Ammon's horn (tissue), 1 donor: ENCODE measurements at regions not wholly inside any gene's neighbourhood (a gene's known extent, or its start where the extent isn't known, plus 50 kb on each side); places are given as distances from the start of the nearest gene placed in this dataset.

Experiments
- DNase-seq: peaks from one replicate; pipeline ENCODE4 v3.0.0-alpha.2; 2016; ENCODE audit warnings: low spot score

DNA sequence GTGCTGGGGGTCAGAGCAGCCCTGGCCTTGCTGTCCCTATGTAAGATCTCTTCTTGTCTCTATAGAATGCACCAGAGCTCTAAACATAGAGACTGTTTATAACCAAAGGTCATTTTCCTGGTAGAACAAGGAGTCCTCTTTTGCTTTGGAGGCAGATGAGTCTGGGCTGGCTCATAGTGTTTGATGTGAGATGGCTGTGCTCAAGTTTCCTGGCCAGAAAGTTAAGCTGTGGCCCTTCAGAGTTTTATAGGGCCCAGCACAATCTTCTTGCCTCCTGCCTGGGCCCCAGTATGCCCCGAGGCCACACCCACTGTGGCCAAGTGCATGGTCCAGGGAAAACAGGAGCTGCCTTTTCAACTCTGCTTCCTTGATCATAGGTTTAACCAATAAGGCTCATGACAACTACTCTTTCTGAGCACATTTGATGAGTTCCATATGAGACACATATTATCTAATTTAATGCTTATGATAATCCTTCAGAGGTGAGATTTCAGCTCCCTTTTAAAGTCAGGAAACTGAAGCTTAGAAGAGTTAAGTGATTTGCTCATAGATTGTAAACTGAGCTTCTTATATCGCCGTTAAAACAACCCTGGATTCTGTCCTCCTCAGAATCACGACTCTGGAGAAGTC is 66.3 kb downstream of the MYCN start:
- DNase-seq = no peak

DNA sequence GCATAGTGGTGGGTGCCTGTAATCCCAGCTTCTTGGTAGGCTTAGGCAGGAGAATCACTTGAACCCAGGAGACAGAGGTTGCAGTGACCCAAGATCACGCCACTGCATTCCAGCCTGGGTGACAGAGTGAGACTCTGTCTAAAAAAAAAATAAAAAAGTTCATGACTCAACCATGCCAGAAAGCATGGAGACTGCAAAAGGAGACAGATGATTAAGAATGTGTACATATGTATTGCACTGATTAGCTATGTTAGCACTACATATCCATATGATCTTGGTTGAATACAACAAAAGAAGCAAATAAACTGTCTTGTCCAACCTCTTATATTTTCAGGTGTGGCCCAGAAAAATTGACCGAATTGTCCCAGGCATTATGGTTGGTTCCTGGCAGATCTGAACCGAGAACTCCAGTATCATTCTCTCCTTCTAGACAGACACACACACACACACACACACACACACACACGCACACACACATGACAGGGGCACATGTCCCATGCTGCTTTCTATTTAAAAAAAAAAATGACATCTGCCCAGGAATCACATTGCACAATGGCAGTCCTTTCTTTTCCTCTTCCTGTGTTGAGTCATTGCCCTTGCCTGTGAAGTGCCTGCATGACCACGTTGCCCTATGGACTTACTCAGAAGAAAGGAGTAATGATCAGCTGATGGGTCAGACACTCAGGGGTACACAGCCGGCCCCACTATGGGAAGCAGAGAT is 65.6 kb downstream of the MYCN start:
- no peak for DNase-seq

DNA sequence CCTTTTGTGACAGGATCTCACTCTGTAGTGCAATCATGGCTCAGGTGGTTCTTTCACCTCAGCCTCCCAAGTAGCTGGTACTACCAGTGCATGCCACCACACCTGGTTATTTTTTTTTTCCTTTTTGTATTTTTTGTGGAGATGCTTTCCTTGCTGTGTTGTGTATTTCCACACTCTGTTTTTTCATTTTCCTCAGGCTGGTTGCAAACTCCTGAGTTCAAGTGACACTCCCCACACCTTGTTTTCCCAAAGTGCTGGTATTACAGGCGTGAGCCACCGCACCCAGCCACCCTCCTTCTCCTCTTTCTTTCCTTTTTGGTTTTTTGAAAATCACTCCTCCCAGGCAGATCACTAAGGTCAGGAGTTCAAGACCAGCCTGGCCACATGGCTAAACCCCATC is 65.0 kb downstream of the MYCN start:
- DNase-seq = no peak

DNA sequence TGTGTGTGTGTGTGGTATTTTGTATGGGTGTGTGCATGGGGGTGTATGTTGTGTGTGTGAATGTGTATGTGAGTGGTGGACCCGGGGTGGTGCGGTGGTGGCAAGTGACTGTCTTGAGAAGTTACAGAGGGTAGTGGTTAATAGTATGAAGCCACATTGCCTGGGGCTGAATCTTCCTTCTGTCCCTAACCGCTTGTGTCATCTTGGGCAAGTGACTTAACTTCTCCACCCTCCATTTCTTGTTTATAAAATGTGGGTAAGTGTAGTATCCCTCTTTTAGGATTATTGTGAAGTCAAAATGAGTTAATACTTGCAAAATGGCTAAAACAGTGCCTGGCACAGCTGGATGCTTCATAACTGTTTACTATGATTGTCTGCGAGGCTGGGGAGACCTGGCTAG is 63.5 kb downstream of the MYCN start:
- DNase-seq = no peak

DNA sequence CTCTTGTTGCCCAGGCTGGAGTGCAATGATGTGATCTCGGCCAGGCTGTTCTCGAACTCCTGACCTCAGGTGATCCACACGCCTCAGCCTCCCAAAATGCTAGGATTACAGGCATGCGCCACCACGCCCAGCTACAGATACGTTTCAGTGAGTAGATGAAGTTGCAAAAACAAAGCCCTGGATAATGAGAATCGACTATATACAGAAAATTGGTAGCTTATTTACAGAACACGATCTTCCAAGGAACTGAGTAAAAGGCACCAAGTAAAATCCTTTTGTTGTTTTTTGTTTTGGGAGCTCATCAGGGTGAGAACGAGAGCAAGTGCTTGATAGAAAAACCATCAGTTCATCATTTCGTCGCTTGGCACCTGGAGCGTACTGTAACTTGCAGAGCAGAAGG is 62.8 kb downstream of the MYCN start:
- DNase-seq = no peak

DNA sequence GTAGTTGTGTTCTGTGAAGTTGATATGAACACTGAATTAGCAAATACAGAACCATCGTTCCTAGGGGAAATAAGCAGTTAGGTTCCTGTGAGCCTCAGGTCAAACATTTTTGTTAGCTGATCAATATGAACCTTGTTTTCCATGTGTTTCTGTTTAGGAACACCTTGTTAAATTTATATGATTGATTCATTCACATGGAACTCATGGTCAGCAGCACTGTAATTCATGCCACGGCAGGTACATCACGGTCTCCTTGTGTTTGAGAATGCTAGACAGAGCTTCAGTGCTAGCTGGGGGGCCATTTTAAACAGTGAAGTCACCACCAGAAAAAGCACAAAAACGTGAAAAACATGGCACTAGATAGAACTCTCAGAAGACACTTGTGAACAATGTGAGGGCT is 62.2 kb downstream of the MYCN start:
- DNase-seq = no peak

DNA sequence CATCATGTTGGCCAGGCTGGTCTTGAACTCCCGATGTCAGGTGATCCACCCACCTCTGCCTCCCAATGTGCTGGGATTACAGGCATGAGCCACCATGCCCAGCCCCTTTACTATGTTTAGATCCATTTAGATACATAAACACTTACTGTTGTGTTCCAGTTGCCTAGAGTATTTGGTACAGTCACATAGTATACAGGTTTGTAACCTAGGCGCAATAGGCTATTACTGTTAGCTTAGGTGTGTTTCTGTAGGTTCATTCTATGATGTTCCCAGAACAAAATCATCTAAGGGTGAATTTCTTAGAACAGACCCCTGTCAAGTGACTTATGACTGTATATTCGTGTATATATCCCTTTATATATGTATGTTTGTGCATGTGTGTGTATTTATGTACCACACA is 61.8 kb downstream of the MYCN start:
- DNase-seq = no peak

DNA sequence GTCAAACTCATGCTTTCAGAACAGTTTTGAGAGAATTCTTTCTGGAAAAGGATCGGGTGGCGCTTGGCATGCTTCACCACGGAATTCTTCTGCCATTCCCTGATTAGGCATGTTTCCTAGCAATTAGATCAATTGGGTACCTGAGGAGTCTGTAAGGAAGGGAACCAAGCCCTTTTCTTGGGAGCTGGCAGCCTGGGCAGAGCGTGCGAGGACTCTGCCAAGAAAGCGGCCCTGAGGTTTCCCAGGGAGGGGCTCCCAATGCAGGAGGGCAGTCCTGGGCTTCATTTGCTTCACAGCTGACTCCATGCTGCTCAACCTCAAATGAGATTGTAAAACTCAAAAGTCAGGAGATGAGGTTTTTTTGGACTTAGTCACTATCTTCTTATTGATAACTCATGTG is 60.3 kb downstream of the MYCN start:
- no peak for DNase-seq

DNA sequence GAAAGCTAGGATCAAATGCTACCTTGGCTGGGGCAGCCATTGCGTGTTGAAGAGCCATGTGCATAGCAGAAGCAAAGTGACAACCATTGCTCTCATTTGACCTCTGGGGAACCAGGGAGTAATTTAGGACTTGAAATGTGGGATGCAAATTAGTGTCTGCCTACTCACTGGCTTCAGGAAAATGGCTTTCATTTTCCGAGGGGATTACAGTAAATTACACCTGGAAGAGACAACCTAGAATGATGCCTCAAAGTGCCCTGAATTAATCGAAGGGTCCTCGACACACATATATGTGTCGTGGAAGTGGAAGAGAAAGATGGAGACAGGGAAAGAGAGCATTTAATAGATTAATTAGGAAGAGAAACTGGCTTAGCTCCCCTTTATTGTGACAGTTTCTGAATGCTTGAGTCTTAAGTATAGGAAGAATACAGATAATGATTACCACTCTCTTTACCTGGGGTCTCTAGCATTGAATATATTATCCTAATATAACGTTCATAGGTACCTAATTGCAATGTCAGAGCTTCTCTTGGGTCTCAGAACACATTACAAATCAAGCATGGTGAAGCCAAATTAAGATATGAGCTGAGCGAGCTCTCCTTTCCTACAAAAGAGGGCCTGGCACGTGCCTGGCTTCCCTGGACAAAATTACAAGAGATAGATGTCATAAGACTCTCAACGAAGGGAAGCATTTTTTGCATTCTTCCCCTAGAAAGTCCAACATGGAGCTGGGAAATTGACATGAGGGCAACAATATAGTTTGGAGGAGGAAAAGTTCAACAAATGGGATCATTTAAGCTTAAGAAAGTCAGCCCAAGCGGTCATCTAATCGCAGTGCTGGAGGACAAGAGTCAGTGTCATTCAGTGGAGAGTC is 59.5 kb downstream of the MYCN start:
- DNase-seq = no peak

DNA sequence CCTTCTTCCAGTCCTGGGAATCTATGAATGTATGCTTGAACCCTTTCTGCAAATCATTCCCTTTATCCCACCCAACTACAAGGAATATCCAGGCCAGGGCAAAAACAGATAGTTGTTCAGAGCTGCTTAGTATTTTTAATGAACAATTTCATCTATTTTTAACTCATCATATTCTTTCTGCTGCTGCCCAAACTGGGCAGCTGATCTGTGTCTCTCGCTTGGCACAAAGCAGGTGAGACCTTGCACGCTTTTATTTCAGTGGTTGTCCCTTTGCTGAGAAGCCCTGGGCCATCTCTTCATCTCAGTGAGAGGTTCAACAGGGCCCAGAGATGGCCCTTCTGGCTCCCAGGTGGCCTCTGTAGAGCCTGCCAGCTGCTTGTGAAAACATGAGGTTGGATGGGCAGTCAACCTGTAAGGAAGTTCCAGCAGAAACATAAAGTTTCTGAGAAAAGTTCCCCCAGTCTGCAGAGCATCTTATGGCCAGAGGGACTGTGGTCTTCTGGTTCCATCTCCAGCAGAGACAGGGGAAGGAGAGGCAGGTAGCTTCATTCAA is 57.5 kb downstream of the MYCN start:
- DNase-seq = no peak

DNA sequence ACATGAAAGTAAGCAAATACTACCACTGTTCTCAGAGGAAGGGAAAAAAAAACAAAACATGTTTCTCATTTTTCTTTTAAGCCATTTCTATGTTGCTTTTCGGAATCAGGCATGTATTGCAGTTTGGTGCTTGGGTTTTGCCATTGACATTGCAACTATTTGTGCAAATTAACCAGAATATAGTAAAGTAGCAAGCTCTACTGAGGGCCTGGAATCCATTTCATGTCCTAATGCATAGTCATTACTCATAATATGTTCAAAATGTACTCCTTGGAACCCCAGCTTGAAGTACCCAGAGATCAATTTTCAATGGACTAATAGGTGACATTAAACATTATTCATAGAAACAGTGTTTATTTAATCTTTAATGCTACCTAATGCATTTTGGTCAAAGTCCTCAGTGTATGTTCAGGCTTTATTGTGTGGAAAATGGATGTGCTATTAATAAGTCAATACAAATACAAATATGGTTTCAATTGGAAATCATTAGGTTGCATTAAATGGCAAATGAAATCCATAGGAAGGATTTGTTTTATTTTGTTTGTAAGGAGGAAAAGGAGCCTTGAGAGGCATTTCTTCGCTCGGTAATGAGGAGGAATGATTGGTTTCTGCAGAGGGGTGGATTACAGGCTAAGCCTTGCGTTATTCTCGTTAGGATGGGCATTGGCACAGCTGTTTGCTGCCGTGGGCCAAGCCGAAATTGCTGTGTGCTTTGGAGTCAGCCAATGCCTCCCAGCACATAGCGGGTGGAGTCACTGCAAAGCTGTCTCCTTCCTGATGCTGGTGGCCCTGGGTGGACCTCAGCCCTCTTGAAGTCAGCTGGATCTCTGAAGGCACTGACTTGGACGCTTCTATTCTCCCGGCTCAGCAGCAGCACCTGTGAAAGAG is 56.4 kb downstream of the MYCN start:
- no peak for DNase-seq
